ENCODE measurements at regions not wholly inside any gene's neighbourhood (a gene's known extent, or its start where the extent isn't known, plus 50 kb on each side); places are given as distances from the start of the nearest gene placed in this dataset.

- DNase-seq (ENCODE audit: insufficient read length, low spot score, missing footprints): no peak
- no peaks in the 10 kb centered on the region for H3K4me1 ChIP-seq (ENCODE audit: insufficient read depth, low read length)
- no peak overlapping the region for H3K27ac ChIP-seq (ENCODE audit: low read depth, low read length)
Measured at GRCh38 chr3:152968388-152969024, 133.6 kb downstream of the P2RY1 start.

GRCh38 chr3:152969557-152970300 lies 134.8 kb downstream of the P2RY1 start:
- TF ChIP-seq CTCF (IDR thresholded peaks at IDR 0.05; ENCODE audit: extremely low read depth, low read depth, low read length): no peak
- H3K4me2 ChIP-seq (ENCODE audit: insufficient read depth, low read length): no peak overlapping the region
- no peaks in the 10 kb centered on the region for H3K9me3 ChIP-seq (ENCODE audit: low read depth, low read length)
- no peak for DNase-seq (ENCODE audit: insufficient read length, low spot score, missing footprints)
- H3K4me3 ChIP-seq (ENCODE audit: insufficient read depth, low read length): no peak overlapping the region
- H3K27me3 ChIP-seq (ENCODE audit: insufficient read depth, low read length): no peaks in the 10 kb centered on the region
- H3K4me1 ChIP-seq (ENCODE audit: insufficient read depth, low read length): no peaks in the 10 kb centered on the region
- no peaks in the 10 kb centered on the region for H3K79me2 ChIP-seq (ENCODE audit: insufficient read depth, low read length)
- no peak overlapping the region for H2AFZ ChIP-seq (ENCODE audit: low read length)
- H3K36me3 ChIP-seq (ENCODE audit: insufficient read depth, low read length): no peaks in the 10 kb centered on the region
- H3K27ac ChIP-seq (ENCODE audit: low read depth, low read length): no peak overlapping the region
- no peaks in the 10 kb centered on the region for H4K20me1 ChIP-seq (ENCODE audit: insufficient read depth, low read length)

More at GRCh38 chr3:152968388-152969024, 133.6 kb downstream of the P2RY1 start:
- Histone ChIP-seq H3K4me2 (ENCODE audit: insufficient read depth, low read length) (no peak overlapping the region), H3K4me3 (ENCODE audit: insufficient read depth, low read length) (no peak overlapping the region), H3K36me3 (ENCODE audit: insufficient read depth, low read length) (no peaks in the 10 kb centered on the region), H3K9me3 (ENCODE audit: low read depth, low read length) (no peaks in the 10 kb centered on the region), H4K20me1 (ENCODE audit: insufficient read depth, low read length) (no peaks in the 10 kb centered on the region), H3K27me3 (ENCODE audit: insufficient read depth, low read length) (no peaks in the 10 kb centered on the region), H2AFZ (ENCODE audit: low read length) (no peak overlapping the region), H3K79me2 (ENCODE audit: insufficient read depth, low read length) (no peaks in the 10 kb centered on the region)
- no peak for TF ChIP-seq CTCF (IDR thresholded peaks at IDR 0.05; ENCODE audit: extremely low read depth, low read depth, low read length)

- H3K4me3 ChIP-seq (ENCODE audit: insufficient read depth, low read length): no peak overlapping the region
- H3K79me2 ChIP-seq (ENCODE audit: insufficient read depth, low read length): no peaks in the 10 kb centered on the region
- H4K20me1 ChIP-seq (ENCODE audit: insufficient read depth, low read length): no peaks in the 10 kb centered on the region
- H3K9me3 ChIP-seq (ENCODE audit: low read depth, low read length): no peaks in the 10 kb centered on the region
- no peaks in the 10 kb centered on the region for H3K4me1 ChIP-seq (ENCODE audit: insufficient read depth, low read length)
- no peaks in the 10 kb centered on the region for H3K36me3 ChIP-seq (ENCODE audit: insufficient read depth, low read length)
- no peak overlapping the region for H3K4me2 ChIP-seq (ENCODE audit: insufficient read depth, low read length)
- DNase-seq (ENCODE audit: insufficient read length, low spot score, missing footprints): no peak
- TF ChIP-seq CTCF (IDR thresholded peaks at IDR 0.05; ENCODE audit: extremely low read depth, low read depth, low read length): no peak
- H3K27ac ChIP-seq (ENCODE audit: low read depth, low read length): no peak overlapping the region
- no peak overlapping the region for H2AFZ ChIP-seq (ENCODE audit: low read length)
- H3K27me3 ChIP-seq (ENCODE audit: insufficient read depth, low read length): no peaks in the 10 kb centered on the region
Measured at GRCh38 chr3:152970851-152971250, 135.9 kb downstream of the P2RY1 start.

GRCh38 chr3:152971880-152972279 lies 136.9 kb downstream of the P2RY1 start:
- Histone ChIP-seq H3K27me3 (ENCODE audit: insufficient read depth, low read length) (no peaks in the 10 kb centered on the region), H3K79me2 (ENCODE audit: insufficient read depth, low read length) (no peaks in the 10 kb centered on the region), H3K4me3 (ENCODE audit: insufficient read depth, low read length) (no peak overlapping the region), H3K27ac (ENCODE audit: low read depth, low read length) (no peak overlapping the region), H3K4me2 (ENCODE audit: insufficient read depth, low read length) (no peak overlapping the region), H3K9me3 (ENCODE audit: low read depth, low read length) (no peaks in the 10 kb centered on the region), H3K36me3 (ENCODE audit: insufficient read depth, low read length) (no peaks in the 10 kb centered on the region), H2AFZ (ENCODE audit: low read length) (no peak overlapping the region), H3K4me1 (ENCODE audit: insufficient read depth, low read length) (no peaks in the 10 kb centered on the region), H4K20me1 (ENCODE audit: insufficient read depth, low read length) (no peaks in the 10 kb centered on the region)
- no peak for TF ChIP-seq CTCF (IDR thresholded peaks at IDR 0.05; ENCODE audit: extremely low read depth, low read depth, low read length)
- no peak for DNase-seq (ENCODE audit: insufficient read length, low spot score, missing footprints)
